Keratinocyte (primary cell): ENCODE measurements at regions not wholly inside any gene's neighbourhood (a gene's known extent, or its start where the extent isn't known, plus 50 kb on each side); places are given as distances from the start of the nearest gene placed in this dataset.

ENCODE experiments used
- CTCF ChIP-seq, 3 experiments: IDR thresholded peaks in 1 of 3; conservative IDR thresholded peaks in 1 of 3; optimal IDR thresholded peaks in 1 of 3; 2 replicates in 2 of 3; 3 replicates in 1 of 3; pipeline versions ENCODE3 to v1.5.1; 2011; ENCODE audit warnings: low read length in 3 of 3, mild to moderate bottlenecking in 3 of 3, moderate library complexity in 2 of 3, control low read depth in 1 of 3, inconsistent platforms in 1 of 3; ENCODE audit not compliant: insufficient read depth in 2 of 3; ENCODE audit errors: extremely low read depth in 1 of 3
- EZH2 ChIP-seq: IDR thresholded peaks from one replicate; pipeline ENCODE4 v1.6.1; 2012; ENCODE audit warnings: inconsistent platforms, mild to moderate bottlenecking, low read length, moderate library complexity

- TF ChIP-seq CTCF (optimal IDR thresholded peaks at IDR 0.05 in 1 of 3, IDR thresholded peaks at IDR 0.05 in 1 of 3, conservative IDR thresholded peaks at IDR 0.05 in 1 of 3; ENCODE audit: extremely low read depth in 1 of 3, insufficient read depth in 2 of 3, low read length in 3 of 3) (no peak), EZH2 (no peak)
Observed at GRCh38 chr7:12965767-12966166, 278.3 kb downstream of the ARL4A start.
